Activated gamma-delta T cell treated with Interleukin-2 at 50 U/mL for 16 hours (primary cell): ENCODE measurements at regions not wholly inside any gene's neighbourhood (a gene's known extent, or its start where the extent isn't known, plus 50 kb on each side); places are given as distances from the start of the nearest gene placed in this dataset.

Experiments
- DNase-seq: peaks from one replicate; pipeline ENCODE4 v3.0.0-alpha.2; 2020

GRCh38 chr12:14283489-14284144 lies 81.9 kb upstream of the ATF7IP start:
- DNase-seq, result no peak

- DNase-seq, result no peak
Measured at GRCh38 chr12:14284184-14284722, 81.2 kb upstream of the ATF7IP start.

- no peak for DNase-seq
Measured at GRCh38 chr12:14289601-14290000, 75.9 kb upstream of the ATF7IP start.

- no peak for DNase-seq
Measured at GRCh38 chr12:14290951-14291350, 74.5 kb upstream of the ATF7IP start.

GRCh38 chr12:14303661-14304155 lies 61.8 kb upstream of the ATF7IP start:
- no peak for DNase-seq

- no peak for DNase-seq
Measured at GRCh38 chr12:14307004-14307403, 58.5 kb upstream of the ATF7IP start.

GRCh38 chr12:14308516-14308915 lies 57.0 kb upstream of the ATF7IP start:
- DNase-seq, result no peak

- no peak for DNase-seq
Measured at GRCh38 chr12:14310866-14311265, 54.6 kb upstream of the ATF7IP start.

- DNase-seq, result no peak
Measured at GRCh38 chr12:14313379-14314138, 51.9 kb upstream of the ATF7IP start.

- DNase-seq, result no peak
Measured at GRCh38 chr12:14314801-14315200, 50.7 kb upstream of the ATF7IP start.

GRCh38 chr12:14315501-14315900 lies 50.0 kb upstream of the ATF7IP start:
- DNase-seq, result no peak
